Activated T-cell treated with anti-CD3 and anti-CD28 coated beads, Interleukin-2, amount 50 U/mL, for 1 hour (primary cell): ENCODE measurements at regions not wholly inside any gene's neighbourhood (a gene's known extent, or its start where the extent isn't known, plus 50 kb on each side); places are given as distances from the start of the nearest gene placed in this dataset.

Source experiments
- DNase-seq: peaks from one replicate; pipeline ENCODE4 v3.0.0-alpha.2; 2020

GRCh38 chr2:103814016-103814415 lies 1039.9 kb upstream of the POU3F3 start:
- DNase-seq: no peak

- no peak for DNase-seq
Measured at GRCh38 chr2:103815731-103816130, 1038.2 kb upstream of the POU3F3 start.

GRCh38 chr2:103817746-103818145 lies 1036.2 kb upstream of the POU3F3 start:
- no peak for DNase-seq

- no peak for DNase-seq
Measured at GRCh38 chr2:103818176-103818575, 1035.7 kb upstream of the POU3F3 start.

GRCh38 chr2:103819599-103819998 lies 1034.3 kb upstream of the POU3F3 start:
- DNase-seq: no peak

GRCh38 chr2:103823847-103824246 lies 1030.1 kb upstream of the POU3F3 start:
- DNase-seq: no peak

GRCh38 chr2:103847276-103847675 lies 1006.6 kb upstream of the POU3F3 start:
- no peak for DNase-seq

- DNase-seq: no peak
Measured at GRCh38 chr2:103859238-103859637, 994.7 kb upstream of the POU3F3 start.

GRCh38 chr2:103860016-103860415 lies 993.9 kb upstream of the POU3F3 start:
- no peak for DNase-seq

- DNase-seq: no peak
Measured at GRCh38 chr2:103868396-103868795, 985.5 kb upstream of the POU3F3 start.

- no peak for DNase-seq
Measured at GRCh38 chr2:103873716-103874351, 980.1 kb upstream of the POU3F3 start.

GRCh38 chr2:103875131-103875530 lies 978.8 kb upstream of the POU3F3 start:
- no peak for DNase-seq

GRCh38 chr2:103875531-103875930 lies 978.4 kb upstream of the POU3F3 start:
- DNase-seq: no peak

- no peak for DNase-seq
Measured at GRCh38 chr2:103876611-103877010, 977.3 kb upstream of the POU3F3 start.

- no peak for DNase-seq
Measured at GRCh38 chr2:103879101-103879500, 974.8 kb upstream of the POU3F3 start.

- DNase-seq: no peak
Measured at GRCh38 chr2:103880081-103880834, 973.7 kb upstream of the POU3F3 start.

- no peak for DNase-seq
Measured at GRCh38 chr2:103887625-103888024, 966.3 kb upstream of the POU3F3 start.

GRCh38 chr2:103896182-103896581 lies 957.7 kb upstream of the POU3F3 start:
- DNase-seq: no peak

- DNase-seq: no peak
Measured at GRCh38 chr2:103898561-103898960, 955.4 kb upstream of the POU3F3 start.

- DNase-seq: no peak
Measured at GRCh38 chr2:103902347-103902746, 951.6 kb upstream of the POU3F3 start.

- DNase-seq: no peak
Measured at GRCh38 chr2:103921161-103921560, 932.8 kb upstream of the POU3F3 start.

- DNase-seq: no peak
Measured at GRCh38 chr2:103942199-103942598, 911.7 kb upstream of the POU3F3 start.

GRCh38 chr2:103945083-103945482 lies 908.8 kb upstream of the POU3F3 start:
- DNase-seq: no peak
